ENCODE measurements at regions not wholly inside any gene's neighbourhood (a gene's known extent, or its start where the extent isn't known, plus 50 kb on each side); places are given as distances from the start of the nearest gene placed in this dataset.
"Not testable (repeated sequence)": the region's sequence is repeated elsewhere in the genome, so short reads cannot be mapped to it uniquely, and the experiment has no call there.

- no peak for DNase-seq (ENCODE audit: extremely low read depth, low read depth)
- TF ChIP-seq CTCF (IDR thresholded peaks at IDR 0.05; ENCODE audit: low read depth, low read length, missing control alignments) = no peak
- no peak overlapping the region for H3K4me3 ChIP-seq (replicated peaks; ENCODE audit: low read depth, low read length)
These were observed 90.2 kb upstream of the BTG1 start for GRCh38 chr12:92235703-92236472.

GRCh38 chr12:92234533-92234932 lies 88.9 kb upstream of the BTG1 start:
- H3K4me3 ChIP-seq (replicated peaks; ENCODE audit: low read depth, low read length) = no peak overlapping the region
- no peak for TF ChIP-seq CTCF (IDR thresholded peaks at IDR 0.05; ENCODE audit: low read depth, low read length, missing control alignments)
- no peak for DNase-seq (ENCODE audit: extremely low read depth, low read depth)

GRCh38 chr12:92233346-92234015 lies 87.8 kb upstream of the BTG1 start:
- no peak for TF ChIP-seq CTCF (IDR thresholded peaks at IDR 0.05; ENCODE audit: low read depth, low read length, missing control alignments)
- no peak for DNase-seq (ENCODE audit: extremely low read depth, low read depth)
- H3K4me3 ChIP-seq (replicated peaks; ENCODE audit: low read depth, low read length) = no peak overlapping the region

- H3K4me3 ChIP-seq (replicated peaks; ENCODE audit: low read depth, low read length); DNase-seq (ENCODE audit: extremely low read depth, low read depth): not testable (repeated sequence)
These were observed 86.8 kb upstream of the BTG1 start for GRCh38 chr12:92232371-92232932.

GRCh38 chr12:92231945-92232344 lies 86.3 kb upstream of the BTG1 start:
- not testable (repeated sequence) for DNase-seq (ENCODE audit: extremely low read depth, low read depth)

GRCh38 chr12:92231532-92231931 lies 85.9 kb upstream of the BTG1 start:
- not testable (repeated sequence) for H3K4me3 ChIP-seq (replicated peaks; ENCODE audit: low read depth, low read length); DNase-seq (ENCODE audit: extremely low read depth, low read depth)

More at GRCh38 chr12:92231945-92232344, 86.3 kb upstream of the BTG1 start:
- H3K4me3 ChIP-seq (replicated peaks; ENCODE audit: low read depth, low read length) = not testable (repeated sequence)

- DNase-seq (ENCODE audit: extremely low read depth, low read depth) = no peak
- TF ChIP-seq CTCF (IDR thresholded peaks at IDR 0.05; ENCODE audit: low read depth, low read length, missing control alignments) = no peak
- H3K4me3 ChIP-seq (replicated peaks; ENCODE audit: low read depth, low read length) = no peak overlapping the region
These were observed 83.7 kb upstream of the BTG1 start for GRCh38 chr12:92229381-92229780.

- no peak for TF ChIP-seq CTCF (IDR thresholded peaks at IDR 0.05; ENCODE audit: low read depth, low read length, missing control alignments)
- no peak for DNase-seq (ENCODE audit: extremely low read depth, low read depth)
- no peak overlapping the region for H3K4me3 ChIP-seq (replicated peaks; ENCODE audit: low read depth, low read length)
These were observed 81.3 kb upstream of the BTG1 start for GRCh38 chr12:92226961-92227360.
